ENCODE measurements at regions not wholly inside any gene's neighbourhood (a gene's known extent, or its start where the extent isn't known, plus 50 kb on each side); places are given as distances from the start of the nearest gene placed in this dataset.

DNA sequence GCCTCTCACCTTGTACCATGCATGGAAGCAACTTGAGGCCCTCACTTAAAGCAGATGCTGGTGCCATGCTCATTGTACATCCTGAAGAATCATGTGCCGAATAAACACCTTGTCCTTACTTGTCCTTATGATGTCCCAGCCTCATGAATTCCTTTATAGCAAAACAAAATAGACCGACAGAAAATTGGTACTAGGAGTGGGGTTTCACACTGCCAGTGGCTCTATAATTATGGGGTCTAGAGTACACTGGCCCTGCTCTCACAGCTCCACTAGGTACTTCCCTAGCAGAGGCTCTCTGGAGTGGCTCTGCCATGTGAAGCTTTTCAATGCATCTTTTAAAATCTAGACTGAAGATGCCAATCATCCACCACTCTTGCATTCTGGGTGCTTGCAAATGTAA lies 101.2 kb downstream of the HTR1B start:
- DNase-seq (ENCODE audit: low spot score): no peak
- Histone ChIP-seq H3K27me3 (ENCODE audit: insufficient read depth, poor library complexity, severe bottlenecking) (no peaks in the 10 kb centered on the region), H3K27ac (ENCODE audit: poor library complexity, severe bottlenecking) (no peak overlapping the region), H3K9me3 (ENCODE audit: severe bottlenecking) (no peaks in the 10 kb centered on the region), H3K4me3 (ENCODE audit: severe bottlenecking) (no peak overlapping the region), H3K36me3 (ENCODE audit: low read depth) (peaks cover 7% of the 10 kb centered on the region; the same call in 1 of the 2 replicates), H3K4me1 (ENCODE audit: insufficient read depth, poor library complexity, severe bottlenecking) (no peaks in the 10 kb centered on the region)
- ATAC-seq (ENCODE audit: low read depth): no peak
- TF ChIP-seq, protein P1, sequence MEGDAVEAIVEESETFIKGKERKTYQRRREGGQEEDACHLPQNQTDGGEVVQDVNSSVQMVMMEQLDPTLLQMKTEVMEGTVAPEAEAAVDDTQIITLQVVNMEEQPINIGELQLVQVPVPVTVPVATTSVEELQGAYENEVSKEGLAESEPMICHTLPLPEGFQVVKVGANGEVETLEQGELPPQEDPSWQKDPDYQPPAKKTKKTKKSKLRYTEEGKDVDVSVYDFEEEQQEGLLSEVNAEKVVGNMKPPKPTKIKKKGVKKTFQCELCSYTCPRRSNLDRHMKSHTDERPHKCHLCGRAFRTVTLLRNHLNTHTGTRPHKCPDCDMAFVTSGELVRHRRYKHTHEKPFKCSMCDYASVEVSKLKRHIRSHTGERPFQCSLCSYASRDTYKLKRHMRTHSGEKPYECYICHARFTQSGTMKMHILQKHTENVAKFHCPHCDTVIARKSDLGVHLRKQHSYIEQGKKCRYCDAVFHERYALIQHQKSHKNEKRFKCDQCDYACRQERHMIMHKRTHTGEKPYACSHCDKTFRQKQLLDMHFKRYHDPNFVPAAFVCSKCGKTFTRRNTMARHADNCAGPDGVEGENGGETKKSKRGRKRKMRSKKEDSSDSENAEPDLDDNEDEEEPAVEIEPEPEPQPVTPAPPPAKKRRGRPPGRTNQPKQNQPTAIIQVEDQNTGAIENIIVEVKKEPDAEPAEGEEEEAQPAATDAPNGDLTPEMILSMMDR (IDR thresholded peaks at IDR 0.05; ENCODE audit: poor library complexity, severe bottlenecking): no peak

DNA sequence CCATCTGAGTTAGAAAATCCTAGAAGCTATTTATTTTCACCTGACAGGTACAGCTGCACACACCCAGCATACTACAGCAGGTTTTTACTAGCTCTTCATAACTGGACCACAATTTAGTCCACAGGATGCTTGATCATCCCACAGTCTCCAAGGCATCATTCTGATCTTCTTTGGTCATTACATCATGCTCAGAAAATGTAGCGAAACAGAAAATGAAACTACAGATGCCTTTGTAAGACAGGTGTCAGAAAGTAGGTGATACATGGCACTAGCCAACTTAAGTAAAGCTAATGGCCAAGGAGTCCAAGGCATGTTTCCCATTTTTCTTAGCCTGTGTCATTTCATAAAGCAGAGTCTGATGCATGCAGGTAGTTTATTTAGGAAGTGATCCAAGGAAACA lies 102.3 kb downstream of the HTR1B start:
- Histone ChIP-seq H3K36me3 (ENCODE audit: low read depth) (peaks cover 7% of the 10 kb centered on the region; the same call in 1 of the 2 replicates), H3K4me1 (ENCODE audit: insufficient read depth, poor library complexity, severe bottlenecking) (no peaks in the 10 kb centered on the region), H3K4me3 (ENCODE audit: severe bottlenecking) (no peak overlapping the region), H3K27ac (ENCODE audit: poor library complexity, severe bottlenecking) (no peak overlapping the region), H3K9me3 (ENCODE audit: severe bottlenecking) (no peaks in the 10 kb centered on the region), H3K27me3 (ENCODE audit: insufficient read depth, poor library complexity, severe bottlenecking) (no peaks in the 10 kb centered on the region)
- TF ChIP-seq, protein P1 (IDR thresholded peaks at IDR 0.05; ENCODE audit: poor library complexity, severe bottlenecking): no peak
- no peak for DNase-seq (ENCODE audit: low spot score)
- ATAC-seq (ENCODE audit: low read depth): no peak

DNA sequence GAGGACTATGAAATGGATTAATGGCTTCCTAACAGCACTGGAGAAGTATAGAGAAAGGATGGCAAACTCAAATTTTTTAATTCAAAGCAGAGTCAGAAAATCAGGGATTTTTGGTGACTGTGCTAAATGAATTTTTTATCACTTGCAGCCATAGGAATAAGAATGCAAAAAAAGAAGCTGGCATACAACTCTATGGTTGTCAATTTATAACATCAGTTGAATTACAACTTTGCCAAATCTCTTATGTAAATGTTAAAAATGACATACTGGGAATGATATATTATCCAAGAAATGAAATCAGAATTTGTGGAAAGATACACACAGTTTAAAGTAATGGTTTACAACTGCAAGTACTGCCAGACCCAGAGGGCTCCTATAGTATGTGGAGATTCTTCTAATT lies 106.5 kb downstream of the HTR1B start:
- no peak for ATAC-seq (ENCODE audit: low read depth)
- Histone ChIP-seq H3K36me3 (ENCODE audit: low read depth) (0 out of 2 replicates have a peak, but pooled peaks cover 3% of the 10 kb centered on the region), H3K4me3 (ENCODE audit: severe bottlenecking) (no peak overlapping the region), H3K27ac (ENCODE audit: poor library complexity, severe bottlenecking) (no peak overlapping the region), H3K4me1 (ENCODE audit: insufficient read depth, poor library complexity, severe bottlenecking) (no peaks in the 10 kb centered on the region), H3K9me3 (ENCODE audit: severe bottlenecking) (no peaks in the 10 kb centered on the region), H3K27me3 (ENCODE audit: insufficient read depth, poor library complexity, severe bottlenecking) (no peaks in the 10 kb centered on the region)
- TF ChIP-seq, protein P1 (IDR thresholded peaks at IDR 0.05; ENCODE audit: poor library complexity, severe bottlenecking): no peak
- DNase-seq (ENCODE audit: low spot score): no peak

DNA sequence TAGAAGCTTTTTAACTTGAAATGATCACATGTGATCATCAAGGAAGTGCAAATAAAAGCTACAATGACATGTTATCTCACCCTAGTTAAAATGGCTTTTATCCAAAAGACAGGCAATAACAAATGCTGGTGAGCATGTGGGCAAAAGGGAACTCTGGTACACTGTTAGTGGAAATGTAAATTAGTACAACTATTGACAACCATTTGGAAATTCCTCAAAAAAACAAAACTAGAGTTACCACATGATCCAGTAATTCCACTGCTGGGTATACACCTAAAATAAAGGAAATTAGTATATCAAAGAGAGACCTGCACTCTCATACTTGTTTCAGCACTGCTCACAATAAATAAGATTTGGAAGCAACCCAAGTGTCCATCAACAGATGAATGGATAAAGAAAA lies 108.7 kb downstream of the HTR1B start:
- TF ChIP-seq, protein P1 (IDR thresholded peaks at IDR 0.05; ENCODE audit: poor library complexity, severe bottlenecking): no peak
- Histone ChIP-seq H3K27ac (ENCODE audit: poor library complexity, severe bottlenecking) (no peak overlapping the region), H3K9me3 (ENCODE audit: severe bottlenecking) (no peaks in the 10 kb centered on the region), H3K27me3 (ENCODE audit: insufficient read depth, poor library complexity, severe bottlenecking) (no peaks in the 10 kb centered on the region), H3K4me3 (ENCODE audit: severe bottlenecking) (no peak overlapping the region), H3K36me3 (ENCODE audit: low read depth) (0 out of 2 replicates have a peak, but pooled peaks cover 3% of the 10 kb centered on the region), H3K4me1 (ENCODE audit: insufficient read depth, poor library complexity, severe bottlenecking) (no peaks in the 10 kb centered on the region)
- ATAC-seq (ENCODE audit: low read depth): no peak
- DNase-seq (ENCODE audit: low spot score): no peak

DNA sequence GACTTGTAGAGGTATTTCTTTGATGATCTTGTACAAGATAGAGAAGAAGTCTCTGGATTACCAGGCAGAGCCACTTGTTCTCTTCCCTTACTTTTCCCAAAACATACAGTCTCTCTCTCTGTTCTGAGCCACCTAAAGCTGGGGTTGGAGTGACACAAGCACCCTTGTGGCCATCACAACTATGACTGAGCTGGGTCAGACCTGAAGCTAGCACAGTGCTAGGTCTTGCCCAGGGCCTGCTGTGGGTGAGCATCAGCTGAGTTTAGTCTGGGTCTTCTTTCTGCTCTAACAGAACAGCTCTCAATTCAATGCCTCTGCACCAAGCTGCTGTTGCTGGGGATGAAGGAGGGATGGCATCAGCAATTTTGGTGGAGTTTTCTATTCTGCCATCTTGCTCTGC lies 110.2 kb downstream of the HTR1B start:
- Histone ChIP-seq H3K9me3 (ENCODE audit: severe bottlenecking) (no peaks in the 10 kb centered on the region), H3K27me3 (ENCODE audit: insufficient read depth, poor library complexity, severe bottlenecking) (no peaks in the 10 kb centered on the region), H3K36me3 (ENCODE audit: low read depth) (0 out of 2 replicates have a peak, but pooled peaks cover 5% of the 10 kb centered on the region), H3K4me3 (ENCODE audit: severe bottlenecking) (no peak overlapping the region), H3K4me1 (ENCODE audit: insufficient read depth, poor library complexity, severe bottlenecking) (no peaks in the 10 kb centered on the region), H3K27ac (ENCODE audit: poor library complexity, severe bottlenecking) (no peak overlapping the region)
- ATAC-seq (ENCODE audit: low read depth): no peak
- no peak for DNase-seq (ENCODE audit: low spot score)
- TF ChIP-seq, protein P1 (IDR thresholded peaks at IDR 0.05; ENCODE audit: poor library complexity, severe bottlenecking): no peak

All from RWPE2 (cell line).